GM19438 (cell line): ENCODE measurements at regions not wholly inside any gene's neighbourhood (a gene's known extent, or its start where the extent isn't known, plus 50 kb on each side); places are given as distances from the start of the nearest gene placed in this dataset.
"Not testable (repeated sequence)": the region's sequence is repeated elsewhere in the genome, so short reads cannot be mapped to it uniquely, and the experiment has no call there.

Experiments
- ATAC-seq: cut with Tn5 transposase; IDR thresholded peaks from one replicate; pipeline ENCODE4 v1.9.1; 2021; ENCODE audit warnings: low read depth; ENCODE audit not compliant: unreplicated experiment

DNA sequence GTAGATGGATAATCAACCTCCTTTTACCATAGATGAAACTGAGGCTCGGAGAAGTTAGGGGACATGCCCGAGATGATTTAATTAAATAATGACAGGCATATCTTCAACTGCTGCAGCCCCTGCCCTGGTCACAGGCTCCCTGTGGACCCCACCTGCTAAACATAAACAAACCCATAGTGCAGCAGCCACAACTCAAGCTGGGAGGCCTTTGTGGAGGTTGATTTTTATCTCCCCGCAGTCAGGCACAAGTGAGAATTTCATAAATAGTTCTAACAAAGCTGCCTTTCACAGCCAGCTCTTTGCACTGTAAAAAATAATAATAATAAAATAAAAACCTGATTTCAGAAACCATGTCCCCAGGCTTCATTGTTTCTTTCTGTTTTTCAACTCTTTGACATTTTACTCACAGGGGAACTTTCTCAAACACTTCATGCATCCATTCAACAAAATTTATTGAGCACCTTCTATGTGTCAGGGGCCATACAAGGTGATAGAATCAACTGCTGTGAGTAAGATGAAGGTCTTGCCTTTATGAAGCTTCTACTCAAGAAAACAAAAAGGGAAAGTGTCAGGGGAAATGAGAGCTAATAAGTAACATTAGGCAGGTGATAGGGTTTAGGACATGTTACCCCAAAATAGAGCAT, 393.6 kb upstream of the PROK2 start:
- no peak for ATAC-seq

DNA sequence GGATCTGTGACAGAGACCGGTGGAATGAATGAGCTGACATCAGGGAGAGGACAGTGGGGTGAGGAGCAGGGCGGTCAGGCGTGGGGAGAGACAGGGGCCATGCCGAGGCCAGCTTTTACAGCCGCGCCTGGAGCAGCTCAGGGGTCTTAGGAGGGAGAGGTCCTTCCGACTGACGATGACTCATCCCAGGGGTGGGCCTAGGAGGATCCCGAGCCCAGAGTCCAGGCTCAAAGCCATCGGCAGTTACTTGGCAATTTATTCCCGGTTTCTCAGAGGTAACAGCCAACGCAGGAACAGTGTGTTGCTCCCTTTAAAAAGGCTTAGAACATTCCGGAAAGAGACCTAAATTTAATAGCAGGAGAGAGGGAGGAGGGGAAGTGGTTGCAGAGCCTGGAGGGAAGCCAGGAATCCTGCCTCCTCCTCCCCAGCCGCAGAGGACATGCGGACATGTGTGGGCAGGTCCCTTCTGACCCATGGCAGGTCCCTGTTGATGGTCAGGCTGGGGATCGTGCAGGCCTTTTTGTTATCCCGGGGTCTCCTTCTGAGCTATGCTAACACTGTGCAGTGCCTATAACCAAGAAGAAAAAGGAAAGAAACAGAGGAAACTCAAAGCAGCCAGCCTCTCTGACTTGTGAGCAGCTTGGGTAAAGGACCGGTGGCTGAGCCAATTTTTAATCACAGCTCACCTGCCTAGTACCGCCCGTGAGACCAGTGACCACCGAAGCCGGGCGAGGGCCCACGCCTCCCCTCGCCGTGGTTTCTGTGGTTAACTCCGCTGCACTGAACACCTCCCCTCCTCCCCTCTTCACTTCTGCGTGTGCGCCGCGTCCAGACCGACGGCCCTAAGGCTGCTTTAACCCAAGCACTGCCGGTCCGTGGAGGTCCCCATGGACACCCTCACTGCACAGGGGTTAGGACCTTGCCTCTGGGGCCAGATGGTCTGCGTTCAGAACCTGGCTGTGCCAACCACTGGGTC, 392.4 kb upstream of the PROK2 start:
- ATAC-seq: peak; percentile 40

DNA sequence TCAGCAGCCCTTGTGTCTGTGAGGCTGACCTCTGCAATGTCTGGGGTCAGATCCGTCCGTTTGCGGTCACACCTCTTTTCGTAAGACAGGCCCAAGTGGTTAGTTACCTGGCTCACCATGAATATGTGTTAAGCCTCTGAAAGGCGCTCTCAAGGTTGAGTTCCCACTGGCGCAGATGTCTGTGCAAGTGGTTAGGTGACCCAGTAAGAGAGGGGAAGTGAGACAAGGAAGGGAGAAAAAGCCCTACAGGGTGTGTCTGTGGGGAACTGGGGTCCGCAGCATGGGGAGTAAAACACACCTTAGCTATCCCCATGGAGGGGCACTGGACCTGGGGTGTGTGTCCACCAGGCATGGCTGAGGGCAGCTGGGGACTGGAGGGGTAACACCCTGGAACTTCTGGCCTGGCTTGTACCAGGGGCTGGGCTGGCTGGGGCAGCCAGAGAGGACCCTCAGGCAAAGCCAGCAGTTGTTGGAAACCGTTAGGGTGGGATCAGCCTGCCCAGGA, 391.6 kb upstream of the PROK2 start:
- peak; percentile 94 for ATAC-seq

DNA sequence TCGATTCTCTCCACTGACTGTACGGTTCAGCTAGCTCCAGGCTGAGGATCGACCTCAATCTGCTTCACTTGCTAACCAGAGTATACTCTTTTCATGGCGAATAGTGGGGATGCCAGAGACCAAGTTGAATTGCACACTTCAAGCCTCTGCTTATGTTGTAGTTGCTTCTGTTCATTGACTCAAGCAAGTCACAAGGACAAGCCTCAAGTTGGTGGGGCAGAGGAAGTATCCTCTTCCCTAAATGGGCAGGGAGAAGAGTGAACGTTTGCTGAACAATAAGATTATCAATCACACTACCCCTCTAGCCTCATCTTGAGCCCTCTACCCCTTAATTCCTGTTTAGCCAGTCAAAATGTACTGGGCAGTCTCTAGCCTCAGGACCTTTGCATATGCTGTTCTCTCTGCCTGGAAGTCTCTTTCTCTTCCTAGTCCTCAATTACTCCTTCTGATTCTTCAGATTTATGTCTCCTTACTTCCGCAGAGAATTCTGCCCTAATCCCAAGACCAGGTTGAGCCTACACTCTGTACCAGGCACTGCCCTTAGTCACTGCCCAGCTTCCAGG, 390.4 kb upstream of the PROK2 start:
- no peak for ATAC-seq

DNA sequence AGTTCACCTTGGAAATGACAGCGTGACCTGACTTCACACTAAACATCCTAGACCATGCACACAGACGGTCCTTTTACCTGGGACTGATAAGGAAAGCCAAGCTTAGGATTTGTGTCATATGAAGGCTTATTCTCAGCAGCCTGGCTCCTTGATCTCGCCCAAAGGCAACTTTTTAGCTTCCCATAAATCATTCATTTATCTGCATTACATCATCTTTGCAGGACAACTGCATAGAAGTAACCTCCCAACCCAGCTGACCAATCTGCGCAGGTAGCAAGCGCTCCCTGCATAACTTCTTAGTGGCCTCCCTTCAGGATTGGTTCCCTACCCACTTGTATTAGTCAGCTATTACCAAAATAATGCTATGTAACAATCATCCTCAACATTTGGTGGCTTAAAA, 389.9 kb upstream of the PROK2 start:
- no peak for ATAC-seq

DNA sequence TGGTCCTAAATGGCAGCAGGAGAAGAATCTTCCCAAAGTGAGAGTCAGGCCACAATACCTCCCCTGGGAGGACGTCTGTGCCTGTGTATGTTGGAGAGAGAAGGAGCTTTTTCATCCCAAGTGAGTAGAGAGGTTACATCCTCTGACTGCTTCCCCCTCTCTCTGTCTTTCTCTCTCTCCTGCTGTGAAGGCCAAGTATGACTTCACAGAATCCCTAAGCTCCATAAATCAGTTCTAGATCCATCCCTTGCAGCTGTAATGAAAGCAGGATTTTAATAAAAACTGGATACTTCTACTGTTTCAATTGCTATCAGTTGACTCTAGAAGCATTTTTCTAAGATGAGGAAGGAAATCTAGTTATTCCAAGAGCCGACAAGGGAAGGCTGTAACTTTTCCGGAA, 389.1 kb upstream of the PROK2 start:
- ATAC-seq: no peak

DNA sequence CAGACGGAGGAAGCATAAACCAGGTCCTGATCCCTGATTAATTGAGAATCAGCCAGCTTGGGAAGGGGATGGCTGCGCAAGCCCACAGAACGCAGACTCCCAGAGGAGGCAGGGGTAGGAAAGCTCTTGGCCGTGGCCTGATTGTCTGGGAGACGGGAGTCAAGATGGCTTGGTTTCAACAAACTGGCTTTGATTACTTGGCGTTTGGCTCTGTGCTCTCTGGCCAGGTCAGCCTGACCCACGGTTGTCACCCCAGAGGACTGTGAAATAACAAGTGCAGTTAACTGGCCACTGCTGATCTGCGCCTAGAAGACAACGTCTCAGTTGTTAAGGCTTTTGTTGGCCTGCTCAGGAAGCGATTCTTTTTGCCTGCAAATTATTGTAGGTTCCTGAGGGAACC, 387.0 kb upstream of the PROK2 start:
- ATAC-seq: no peak

DNA sequence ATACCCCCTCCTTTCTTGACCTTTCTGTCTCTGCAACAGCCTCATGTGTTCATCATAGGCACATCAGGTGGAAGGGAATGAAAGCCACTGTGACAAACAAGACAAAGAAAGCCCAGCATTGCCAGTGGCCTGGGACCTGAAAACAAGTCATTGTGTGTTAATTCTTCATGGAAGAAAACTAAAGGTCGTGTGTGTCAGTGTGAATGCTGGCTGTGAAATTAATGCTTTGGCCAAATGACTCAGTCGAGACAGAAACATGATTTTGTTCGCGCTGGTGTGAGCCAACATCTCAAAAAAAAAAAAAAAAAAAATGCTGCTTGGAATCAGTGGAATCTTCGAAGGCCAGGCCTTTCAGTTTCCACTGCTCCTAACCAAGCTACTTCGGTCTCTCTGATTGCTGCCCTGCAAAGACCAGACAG, 386.5 kb upstream of the PROK2 start:
- no peak for ATAC-seq

DNA sequence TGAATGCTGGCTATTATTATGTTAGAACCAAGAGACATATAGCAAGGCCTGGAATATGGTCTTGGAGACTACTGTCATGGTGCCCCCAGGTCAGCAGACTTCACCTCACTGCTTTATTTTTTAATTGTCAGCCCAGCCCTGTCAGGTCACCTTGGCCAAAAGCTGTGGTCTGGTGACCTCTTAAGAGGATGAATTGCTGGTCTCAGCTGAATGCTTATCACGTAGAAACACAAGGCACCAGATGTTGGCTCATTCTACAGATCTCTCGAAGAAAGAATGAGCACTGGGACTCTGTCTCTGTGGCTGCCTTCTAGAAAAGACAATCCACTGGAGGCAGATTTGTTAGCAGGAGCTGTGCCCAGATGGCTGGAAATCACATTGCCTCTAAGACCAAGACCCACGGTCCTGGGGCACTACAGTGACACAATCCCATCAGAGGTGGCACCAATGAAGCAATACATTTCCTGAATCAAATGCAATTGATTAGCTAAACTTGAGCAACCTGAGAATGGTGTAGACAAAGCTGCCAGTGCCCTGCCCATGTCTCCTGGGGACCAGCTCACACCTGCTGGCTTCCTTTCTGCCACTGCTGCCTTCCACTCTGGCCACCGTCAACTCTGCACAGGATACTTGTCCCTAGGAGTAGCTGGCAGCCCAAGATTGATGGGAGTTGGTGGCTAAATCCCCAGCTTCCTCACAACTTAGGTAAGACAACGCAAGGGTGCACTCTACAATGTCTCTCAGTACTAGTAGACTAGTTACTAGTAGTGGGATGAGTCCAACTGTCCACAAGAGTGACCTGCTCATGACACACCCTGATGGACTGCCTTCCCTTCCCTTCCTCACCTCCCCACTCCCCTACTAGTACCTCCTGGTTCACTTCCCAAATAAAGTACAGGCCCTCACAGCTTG, 384.9 kb upstream of the PROK2 start:
- ATAC-seq: no peak

DNA sequence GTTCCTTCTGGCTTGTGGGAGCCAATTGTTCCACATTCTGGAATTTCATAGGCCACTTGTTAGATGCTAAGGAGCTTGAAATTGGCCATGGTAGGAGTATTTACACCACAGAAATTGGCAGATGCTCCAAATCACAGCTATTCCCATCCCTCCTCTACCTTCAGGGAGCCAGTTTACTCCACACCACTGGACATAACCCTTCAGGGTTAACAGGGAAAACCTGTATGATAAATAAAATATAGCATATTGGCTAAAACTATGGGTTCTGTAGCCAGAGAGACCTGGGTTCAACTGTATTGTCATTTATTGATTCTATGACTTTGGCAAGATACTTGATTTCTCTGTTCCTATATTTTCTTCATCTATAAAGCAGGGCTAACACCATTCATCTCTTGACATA, 384.2 kb upstream of the PROK2 start:
- ATAC-seq: no peak

DNA sequence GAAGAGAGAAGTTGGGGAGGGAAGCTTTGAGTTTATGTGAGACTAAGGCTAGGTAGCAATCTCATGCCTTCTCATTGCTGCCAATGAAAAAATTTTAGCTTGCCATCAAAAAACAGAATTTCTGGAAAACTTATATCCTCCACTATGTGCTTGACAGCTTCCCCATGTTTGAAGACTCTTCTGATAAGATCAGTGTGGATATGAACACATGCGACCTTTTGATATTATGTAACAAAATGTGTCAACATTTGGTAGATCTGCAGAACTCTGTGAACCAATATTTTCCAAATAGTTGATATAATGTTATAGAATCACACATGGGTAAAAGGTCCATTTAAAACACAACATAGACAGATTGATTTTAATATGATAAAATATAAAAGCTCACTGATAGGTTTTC, 380.9 kb upstream of the PROK2 start:
- ATAC-seq: no peak

DNA sequence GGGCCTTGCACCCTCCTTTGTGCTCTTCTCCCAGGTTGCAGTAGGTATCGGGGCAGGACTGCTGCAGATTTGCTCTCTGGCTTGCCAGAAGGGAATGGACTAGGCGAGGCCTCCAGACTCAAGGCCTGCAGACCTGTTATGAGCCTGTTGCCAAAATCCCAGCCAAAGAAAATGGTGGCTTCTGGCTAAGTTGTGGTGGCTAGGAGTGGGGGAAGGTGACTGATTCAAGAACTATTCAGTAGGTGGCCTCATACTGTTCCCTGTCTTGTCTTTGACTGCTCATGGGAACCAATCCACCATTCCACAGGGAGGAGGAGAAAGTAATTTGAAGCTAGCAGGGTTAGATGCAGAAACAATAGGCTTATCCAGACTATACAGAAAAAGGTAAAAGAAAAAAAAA, 380.4 kb upstream of the PROK2 start:
- ATAC-seq: no peak

DNA sequence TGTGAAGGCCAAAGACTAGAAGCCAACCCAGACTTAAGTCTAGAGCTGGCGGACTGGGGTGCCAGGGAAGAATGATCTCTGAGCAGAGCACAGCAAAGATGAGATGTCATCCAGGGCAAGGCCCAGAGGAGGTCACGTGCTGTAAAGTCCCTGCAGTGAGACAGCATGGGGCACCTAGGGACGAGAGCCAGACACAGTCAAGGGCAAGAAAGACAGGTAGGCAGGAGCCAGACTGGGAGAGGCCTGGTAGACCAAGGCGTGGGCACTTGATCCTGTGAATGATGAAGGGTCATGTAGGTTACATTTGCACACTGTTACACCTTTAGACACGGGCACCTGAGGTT, 379.7 kb upstream of the PROK2 start:
- no peak for ATAC-seq

DNA sequence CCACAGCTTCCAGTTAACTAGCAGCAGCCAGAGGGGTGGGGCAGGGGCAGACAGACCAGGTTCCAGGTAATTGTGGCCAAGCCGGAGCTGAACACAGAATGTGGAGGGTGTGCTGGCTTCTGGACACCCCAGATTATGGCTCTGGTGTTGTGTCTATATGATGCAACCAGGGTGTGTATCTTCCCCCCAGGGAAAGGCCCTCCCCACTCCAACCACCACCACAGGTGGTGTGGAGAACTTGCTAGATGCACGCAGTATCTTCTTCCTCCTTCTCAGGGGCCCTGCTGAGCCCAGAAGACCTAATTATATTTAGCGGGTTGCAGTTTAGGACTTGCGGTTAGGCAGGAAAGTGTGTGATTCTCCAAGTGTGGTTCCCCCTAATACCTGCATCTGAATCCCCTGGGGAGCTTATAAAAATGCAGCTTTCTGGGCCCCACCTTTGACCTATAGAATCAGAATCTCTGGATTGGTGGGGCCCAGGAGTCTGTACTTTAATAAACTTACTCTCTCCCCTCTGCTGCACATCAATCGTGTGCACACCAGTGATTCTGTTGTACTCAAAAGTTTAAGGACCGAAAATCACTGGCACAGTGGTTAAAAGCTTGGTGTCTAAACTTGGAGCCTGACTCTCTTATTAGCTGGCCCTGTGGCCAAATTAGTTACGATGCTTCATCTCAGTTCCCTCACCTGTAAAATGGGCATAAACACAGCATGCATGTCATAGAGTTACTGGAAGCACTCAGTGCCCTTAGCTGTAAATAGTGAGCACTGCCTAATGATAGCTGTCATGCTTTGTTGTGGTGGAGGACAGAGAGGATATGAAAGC, 379.1 kb upstream of the PROK2 start:
- peak; percentile 91 for ATAC-seq

DNA sequence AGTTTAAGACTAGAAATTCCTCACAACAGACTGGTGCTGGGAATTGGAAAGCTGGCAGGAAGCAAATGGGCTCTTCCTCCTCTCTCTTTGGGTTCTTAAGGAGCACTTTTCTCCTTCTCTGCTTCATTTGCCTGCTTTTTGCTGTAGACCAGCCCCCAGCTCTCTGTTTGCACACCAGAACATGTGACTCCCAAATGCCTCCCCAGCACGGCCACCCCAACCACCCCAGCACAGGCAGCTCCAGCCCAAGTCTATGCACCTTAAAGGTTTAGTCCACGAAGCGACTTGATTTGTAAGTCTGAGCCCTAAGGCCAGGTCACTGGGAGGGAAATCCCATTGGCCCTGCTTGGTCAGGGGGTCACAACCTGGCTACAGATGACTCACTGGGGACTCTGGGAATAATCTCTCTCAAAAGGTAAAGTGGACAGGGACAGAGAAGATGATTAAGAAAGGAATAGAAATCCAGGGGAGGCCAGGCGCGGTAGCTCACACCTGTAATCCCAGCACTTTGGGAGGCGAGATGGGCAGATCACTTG, 377.8 kb upstream of the PROK2 start:
- no peak for ATAC-seq

DNA sequence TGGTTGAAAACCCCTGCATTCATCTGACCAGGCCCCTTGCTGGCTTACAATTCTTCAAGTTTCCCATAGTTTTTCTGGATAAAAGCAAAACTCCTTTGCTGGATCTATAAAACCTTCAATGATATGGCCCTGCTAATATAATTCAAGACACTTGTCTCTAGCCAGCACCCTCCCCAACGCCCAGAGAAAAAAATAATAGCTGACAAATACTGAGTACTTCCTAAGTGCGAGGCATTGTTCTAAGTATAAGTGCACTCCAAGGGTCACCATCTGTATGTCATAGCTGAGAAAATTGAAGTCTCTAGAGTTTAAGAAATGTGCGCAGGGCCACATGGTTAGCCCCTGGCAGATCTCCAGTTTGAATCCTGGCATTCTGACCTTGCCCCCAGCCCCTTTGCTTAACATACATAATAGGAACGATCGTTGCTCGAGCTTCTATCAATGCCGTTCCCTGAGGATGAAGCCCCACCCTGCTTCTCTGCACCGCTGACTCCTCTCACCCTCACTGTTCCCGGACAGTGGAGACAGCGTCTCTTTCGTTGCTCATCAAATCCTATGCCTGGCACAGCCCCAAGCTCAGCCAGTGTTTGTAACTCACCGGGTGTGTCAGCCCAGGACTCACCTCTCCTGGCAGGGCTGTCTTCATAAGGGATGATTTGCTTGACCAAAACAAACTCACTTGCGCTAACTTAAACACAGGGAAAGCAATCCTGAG, 377.1 kb upstream of the PROK2 start:
- ATAC-seq: no peak

DNA sequence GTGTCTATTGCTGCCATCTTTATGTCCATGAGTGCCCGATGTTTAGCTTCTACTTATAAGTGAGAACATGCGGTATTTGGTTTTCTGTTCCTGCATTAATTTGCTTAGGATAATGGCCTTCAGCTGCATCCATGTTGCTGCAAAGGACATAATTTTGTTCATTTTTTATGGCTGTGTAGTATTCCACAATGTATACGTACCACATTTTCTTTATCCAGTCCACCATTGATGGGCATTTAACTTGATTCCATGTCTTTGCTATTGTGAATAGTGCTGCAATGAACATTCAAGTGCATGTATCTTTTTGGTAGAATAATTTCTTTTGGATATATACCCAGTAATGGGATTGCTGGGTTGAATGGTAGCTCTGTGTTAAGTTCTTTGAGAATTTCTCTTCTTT, 376.3 kb upstream of the PROK2 start:
- ATAC-seq: not testable (repeated sequence)

DNA sequence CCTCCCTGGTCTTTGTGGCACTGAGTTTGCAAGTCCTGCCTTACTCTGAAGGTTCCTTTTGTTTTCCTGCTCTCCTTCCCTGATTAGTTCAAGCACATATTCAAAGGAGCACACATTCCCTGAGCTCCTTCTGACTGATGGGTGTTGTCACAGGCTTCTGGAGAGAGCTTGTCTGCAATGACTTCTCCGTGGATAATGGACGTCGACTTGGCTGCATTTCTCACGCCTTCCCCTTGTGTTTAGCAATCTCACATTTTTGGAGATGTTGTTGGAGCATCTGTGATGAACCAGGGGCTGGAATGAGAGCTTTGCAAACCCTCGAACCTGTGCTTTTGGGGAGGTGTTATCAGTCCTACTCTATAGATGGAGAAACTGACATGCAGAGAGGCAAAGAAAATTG, 375.4 kb upstream of the PROK2 start:
- ATAC-seq: no peak

DNA sequence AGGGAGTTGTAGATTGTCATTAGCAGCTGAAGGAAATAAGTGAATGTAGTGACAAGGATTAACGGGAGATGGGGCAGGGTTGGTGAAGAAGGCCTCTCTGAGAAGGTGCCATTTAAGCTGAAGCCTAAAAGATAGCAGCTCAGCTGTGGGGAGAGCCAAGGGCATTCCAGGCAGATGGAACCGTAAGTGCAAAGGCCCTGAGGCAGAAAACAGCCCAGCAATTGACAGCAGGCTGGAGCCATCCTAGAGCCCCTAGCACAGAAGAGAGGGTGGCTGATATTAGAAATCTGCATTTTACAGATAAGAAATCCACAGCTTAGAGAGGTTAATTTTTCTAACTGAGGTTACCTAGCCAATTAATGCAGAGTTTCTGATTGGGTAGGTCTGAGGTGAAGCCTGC, 374.5 kb upstream of the PROK2 start:
- no peak for ATAC-seq
